HG03196 (cell line): ENCODE measurements at regions not wholly inside any gene's neighbourhood (a gene's known extent, or its start where the extent isn't known, plus 50 kb on each side); places are given as distances from the start of the nearest gene placed in this dataset.

Experiments
- ATAC-seq: cut with Tn5 transposase; IDR thresholded peaks from one replicate; pipeline ENCODE4 v1.9.1; 2021; ENCODE audit not compliant: unreplicated experiment

DNA sequence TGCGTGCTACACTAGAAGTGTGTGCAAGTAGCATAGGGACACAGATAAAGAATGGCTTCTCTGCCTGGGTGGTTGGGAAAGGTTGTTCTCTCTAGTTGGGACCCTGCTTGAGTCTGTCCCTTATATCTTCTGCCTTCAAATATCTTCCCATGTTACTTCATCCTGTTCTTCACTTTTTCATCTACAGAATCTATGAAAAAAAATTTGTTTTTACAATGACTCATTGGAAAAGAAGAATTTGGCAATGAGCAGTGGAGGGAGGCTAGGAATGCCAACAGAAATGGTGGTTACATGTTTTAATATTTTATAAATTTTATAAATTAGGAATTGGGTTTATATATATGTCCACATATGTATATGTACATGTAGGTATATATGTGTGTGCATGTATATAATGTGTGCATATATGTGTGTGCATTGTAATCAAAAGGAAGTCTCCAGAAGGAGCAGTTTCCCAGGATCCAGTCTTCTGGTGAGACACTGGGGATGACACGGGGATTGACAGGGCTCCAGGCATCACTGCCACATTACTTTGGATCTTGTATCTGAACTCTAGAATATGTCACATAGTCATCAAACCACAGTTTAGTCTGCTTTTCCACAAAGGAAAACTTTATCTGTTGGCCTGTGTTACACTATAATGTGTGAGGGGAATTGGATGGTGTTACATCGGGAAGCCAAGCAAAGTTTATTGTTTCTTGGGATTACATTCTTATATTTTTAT, 75.3 kb upstream of the RIPOR2 start:
- ATAC-seq: no peak

DNA sequence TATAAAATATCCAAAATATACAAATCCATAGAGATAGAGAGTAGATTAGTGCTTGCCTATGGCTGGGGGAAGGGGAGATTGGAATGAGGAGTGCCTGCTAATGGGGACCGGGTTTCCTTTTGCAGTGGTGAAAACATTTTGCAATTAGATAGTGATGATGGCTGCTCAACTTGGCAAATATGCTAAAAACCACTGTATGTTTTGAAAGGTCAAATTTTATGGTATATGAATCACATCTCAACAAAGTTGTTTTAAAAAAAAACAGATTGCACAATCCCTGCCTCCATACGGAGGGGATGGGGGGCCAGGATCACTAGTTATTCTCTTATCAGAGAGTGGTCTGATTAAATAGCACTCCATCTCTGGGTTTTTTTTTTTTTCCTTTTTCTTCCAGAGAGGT, 76.9 kb upstream of the RIPOR2 start:
- ATAC-seq: no peak

DNA sequence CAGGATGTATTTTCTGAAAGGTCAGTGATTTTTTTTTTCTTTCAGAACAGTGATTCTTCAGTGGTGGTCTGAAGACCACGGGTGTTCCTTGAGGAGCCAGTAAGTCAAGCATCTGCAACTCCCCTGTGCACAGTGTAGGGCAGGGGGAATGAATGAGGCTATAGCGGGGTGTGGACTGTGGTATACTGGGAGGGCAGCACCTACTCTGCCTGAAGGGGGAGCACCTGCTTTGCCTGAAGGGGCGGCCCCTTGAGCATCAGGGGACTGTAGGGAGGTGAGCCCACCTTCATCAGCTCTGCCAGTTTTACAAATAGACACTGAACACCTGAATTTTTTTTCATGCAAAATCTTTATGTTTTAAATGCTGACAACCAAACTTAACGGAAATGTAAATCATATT, 77.5 kb upstream of the RIPOR2 start:
- ATAC-seq: no peak

DNA sequence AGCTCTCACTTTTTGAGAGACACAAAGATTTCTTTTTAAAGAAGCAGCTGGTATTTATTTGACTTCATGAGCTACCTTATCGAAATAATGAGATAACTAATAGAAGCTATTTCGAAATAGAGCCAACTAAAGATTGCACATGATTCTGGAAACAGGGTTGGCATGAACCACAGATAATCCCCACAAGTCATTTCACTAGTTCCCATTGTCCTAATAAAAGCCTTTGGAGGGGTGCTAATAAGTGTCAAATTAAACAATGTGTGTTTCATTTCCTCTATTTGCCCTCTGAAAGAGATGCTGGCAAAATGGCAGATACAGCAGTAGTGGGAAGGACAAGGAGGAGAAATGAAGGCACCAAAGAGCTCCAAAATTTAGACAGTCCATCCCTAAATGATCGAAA, 78.6 kb upstream of the RIPOR2 start:
- no peak for ATAC-seq

DNA sequence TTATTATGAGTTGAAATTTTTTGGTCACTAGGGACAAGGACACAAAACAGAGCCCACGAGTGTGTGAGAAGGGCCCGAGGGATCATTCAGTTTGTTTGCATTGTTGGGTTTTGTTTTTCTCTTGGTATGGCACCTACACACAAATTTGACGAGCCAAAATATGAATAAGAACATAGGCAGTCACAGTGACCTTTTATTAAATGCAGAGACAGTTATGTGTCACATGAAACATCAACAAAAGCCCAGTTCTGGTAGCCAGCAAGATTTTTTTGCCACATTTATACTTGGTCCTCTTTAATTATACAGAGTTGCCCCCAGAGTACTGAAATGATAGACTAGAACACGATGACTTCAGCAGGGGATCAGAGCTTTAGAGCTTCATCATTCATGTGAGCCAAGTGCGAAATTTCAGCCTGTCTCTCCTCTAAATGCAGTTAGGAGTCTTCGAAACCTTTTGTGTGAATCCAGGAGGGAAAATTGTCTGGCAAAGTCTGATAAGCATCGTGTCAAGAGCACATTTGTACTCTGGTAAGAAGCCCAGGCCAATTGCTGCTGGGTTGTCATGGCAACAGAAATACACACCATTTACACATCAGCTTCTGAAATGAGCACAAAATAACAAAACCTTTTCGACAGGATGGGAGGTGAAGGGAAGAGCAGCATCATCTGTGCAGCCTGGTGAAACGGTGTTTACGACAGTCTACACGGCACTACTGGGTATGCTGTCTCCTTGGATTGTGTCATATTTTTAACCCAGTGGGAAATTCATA, 79.2 kb upstream of the RIPOR2 start:
- no peak for ATAC-seq

DNA sequence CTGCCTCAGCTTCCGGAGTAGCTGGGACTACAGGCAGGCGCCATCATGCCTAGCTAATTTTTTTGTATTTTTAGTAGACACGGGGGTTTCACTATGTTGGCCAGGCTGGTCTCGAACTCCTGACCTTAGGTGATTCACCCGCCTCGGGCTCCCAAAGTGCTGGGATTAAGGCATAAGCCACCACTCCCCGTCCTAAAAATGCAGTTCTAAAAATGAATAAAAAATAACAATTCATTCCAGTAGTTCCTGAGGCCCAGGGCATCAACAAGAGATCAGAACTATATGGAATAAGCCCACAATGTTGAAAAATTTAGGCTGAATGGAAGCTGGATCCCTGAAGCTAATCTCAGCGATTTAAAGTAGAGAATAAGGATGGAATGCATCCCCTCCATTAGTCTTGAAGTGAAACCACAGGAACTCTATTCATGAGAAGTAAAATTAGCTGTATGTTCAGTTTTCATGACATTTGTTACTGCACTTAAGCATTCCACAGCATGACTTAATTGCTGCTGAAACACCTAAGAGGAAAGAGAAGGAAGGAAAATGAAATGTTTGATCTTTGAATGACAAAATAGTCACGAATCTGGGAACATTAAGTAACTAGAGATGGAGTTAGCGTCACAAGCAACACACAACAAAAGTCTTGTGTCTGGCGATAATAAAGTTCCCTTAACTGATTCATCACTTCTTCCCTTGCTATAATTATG, 80.4 kb upstream of the RIPOR2 start:
- no peak for ATAC-seq

DNA sequence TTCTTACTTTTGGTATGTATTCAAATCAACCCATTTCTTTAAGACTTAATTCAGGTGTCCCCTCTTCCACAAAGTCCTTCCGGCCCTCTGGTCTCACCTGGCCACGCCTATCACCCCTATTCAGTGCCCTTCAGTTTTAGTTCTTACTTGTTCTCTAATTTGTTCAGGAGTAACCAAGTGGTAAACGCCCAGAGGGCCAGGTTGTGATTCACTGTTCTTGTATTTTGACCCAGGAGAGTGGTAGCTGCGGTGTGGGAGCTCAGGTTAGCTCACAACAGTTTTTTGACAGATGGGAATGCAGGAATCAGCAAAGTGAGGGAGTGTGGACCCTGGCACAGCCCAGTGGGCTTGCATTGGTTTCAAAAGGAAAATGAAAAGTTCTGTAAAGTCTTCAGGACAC, 81.7 kb upstream of the RIPOR2 start:
- ATAC-seq: no peak

DNA sequence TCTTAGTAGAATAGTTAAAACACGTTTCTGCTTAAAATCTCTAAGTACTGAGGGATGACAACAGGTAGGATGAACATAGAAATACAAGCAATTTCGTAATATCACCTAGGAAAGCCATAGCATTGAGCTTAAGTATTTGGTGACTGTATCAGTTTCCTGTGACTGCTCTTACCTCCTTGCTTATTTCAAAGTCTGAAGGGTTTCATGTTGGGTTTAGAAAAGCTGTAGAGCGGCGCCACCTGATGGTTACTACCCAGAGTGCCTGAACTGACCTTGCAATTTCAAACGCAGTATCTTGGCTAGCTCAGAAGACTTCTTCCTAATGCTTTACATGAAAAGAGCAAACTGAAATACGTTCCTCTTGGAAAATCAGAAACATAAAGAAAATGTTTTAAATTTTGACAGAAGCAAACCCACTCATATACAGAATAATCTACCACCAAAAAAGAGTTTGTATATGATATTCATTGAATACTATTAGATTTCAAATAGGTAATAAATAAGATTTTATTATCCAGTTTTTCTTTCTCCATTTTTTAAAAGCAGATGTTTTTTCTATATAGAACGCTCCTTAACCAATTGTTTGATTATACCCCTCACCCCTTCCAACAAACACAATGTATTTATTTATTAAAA, 82.3 kb upstream of the RIPOR2 start:
- ATAC-seq: no peak

DNA sequence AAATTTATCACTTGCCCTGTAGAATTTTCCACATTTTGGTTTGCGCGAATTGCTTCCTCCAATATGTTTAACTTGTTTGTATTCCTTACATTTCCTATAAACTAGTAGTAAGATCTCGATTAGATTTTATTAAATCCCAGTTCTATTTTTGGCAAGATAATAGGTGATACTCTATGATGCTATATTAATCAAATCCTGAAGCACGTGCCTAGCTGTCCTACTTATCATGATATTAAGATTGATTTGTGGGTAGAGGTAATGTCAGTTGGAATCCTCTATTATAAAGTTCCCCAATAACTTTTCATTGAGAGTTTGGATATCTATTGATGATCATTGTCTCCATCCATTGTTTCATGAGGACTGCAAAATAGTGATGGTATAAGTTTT, 82.8 kb upstream of the RIPOR2 start:
- ATAC-seq: no peak

DNA sequence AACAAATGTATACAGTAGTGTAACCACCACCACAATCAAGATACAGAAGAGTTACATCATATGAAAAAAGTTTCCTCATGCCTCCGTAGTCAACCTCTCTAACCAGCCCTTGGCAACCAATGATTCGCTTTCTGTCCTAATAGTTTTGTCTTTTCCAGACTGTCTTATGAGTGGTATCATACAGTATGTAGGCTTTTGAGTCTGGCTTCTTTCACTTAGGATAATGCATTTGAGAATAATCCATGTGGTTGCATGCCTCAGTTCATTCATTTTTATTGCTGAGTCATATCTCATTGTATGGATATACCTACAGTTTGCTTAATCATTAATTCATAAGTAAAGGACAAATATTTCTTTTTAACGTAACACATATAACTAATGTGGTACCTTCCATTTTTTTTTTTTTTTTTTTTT, 86.4 kb upstream of the RIPOR2 start:
- no peak for ATAC-seq

DNA sequence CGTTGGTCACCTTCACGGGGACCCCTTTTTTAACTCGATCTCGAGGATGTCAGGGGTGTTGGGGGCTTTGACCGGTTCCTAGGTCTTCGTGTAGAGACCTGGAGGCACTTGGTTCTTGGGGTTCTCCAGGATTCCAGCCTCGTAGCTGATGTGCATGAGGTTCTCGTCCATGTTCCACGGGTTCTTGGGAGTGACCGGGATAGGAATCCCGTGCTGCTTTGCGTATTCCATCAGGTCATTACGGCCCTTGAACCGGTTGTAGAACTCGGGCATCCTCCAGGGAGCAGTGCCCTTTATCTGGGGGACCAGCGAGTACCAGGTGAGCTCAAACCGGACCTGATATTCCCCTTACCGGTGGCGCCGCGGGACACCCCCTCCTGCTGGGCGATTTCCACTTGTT, 88.0 kb upstream of the RIPOR2 start:
- no peak for ATAC-seq

DNA sequence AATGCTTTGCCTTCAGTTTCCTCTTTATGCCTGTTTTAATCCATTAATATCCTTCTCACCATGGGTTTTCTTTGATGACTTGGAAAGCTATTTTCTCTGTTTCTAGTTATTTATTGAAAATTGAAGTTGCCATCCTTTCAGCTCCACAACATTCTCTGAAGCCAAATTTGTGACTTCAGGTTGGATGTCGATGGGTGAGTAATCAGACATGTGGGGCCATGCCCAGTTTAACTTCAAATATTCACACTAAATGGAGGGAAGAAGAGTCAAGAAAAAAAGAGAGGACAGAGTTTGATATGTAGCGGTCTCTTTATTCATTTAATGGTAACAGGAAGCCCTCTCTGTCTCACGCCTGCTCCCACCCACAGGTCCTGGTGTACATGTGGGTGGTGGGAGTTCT, 89.1 kb upstream of the RIPOR2 start:
- ATAC-seq: no peak

DNA sequence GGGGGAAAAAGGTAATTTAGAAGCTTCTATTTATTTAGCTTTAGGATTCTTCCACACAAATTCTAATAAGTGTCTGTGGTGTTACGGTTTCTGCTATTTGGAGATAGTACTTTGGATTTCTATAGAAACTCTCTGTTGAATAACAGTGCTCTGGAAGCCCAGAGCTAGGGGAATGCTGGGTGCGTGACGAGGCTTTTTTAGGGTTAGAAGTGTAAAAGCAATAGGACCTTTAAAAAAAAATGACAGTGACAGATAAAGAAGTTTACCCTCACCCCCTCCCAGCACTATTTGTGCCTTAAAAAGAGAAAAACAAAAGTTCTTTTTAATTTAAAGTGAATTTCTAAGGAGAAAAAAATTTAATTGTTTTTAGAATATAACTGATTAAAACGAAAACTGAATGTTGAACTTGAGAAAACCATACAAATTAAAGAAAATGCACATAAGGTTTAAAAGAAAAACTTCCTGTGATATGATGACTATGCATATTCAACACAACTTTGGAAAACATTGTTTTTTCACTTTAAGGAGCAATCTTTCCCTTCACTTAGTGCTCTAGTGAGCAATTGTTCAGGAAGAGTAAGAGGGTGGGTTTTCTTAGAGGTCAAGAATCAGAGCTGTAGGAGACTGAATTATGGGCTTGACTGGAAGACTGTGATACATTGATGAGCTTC, 89.6 kb upstream of the RIPOR2 start:
- ATAC-seq: no peak

DNA sequence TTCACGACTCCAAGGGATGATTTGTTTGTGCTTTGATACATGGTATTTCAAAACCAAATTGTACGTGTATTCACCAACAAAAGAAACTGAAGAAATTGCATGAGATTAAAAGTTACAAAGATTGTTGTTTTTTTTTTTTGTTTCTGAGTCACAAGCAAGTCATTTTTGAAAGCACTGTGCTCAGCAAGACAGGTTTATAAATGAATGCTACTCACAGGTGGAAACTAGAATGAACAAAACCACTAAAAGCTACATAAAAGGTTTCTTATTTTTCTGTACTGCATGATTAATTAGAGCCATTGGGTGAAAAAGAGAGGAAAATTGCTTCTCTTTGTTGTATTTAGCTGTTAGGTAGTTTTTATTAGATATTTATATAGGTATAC, 90.2 kb upstream of the RIPOR2 start:
- no peak for ATAC-seq

DNA sequence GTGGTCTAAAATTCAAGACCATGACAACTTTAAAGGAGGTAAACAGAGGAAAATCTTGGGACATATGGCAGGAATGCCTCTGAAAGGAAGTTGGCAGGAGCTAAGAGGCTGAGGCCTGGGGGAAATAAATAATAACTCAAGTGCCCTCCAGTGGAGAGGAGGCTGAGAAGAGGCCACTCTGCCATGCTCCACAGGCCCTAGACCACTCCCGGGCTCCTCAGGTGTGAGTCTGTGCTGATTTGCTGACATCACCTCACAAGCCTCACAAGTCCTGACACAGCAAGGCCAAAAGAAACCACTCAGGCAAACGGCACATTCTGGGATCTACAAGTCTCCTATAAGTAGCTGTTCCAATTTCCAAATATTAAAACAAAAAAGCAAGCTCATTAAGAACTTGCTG, 91.0 kb upstream of the RIPOR2 start:
- no peak for ATAC-seq

DNA sequence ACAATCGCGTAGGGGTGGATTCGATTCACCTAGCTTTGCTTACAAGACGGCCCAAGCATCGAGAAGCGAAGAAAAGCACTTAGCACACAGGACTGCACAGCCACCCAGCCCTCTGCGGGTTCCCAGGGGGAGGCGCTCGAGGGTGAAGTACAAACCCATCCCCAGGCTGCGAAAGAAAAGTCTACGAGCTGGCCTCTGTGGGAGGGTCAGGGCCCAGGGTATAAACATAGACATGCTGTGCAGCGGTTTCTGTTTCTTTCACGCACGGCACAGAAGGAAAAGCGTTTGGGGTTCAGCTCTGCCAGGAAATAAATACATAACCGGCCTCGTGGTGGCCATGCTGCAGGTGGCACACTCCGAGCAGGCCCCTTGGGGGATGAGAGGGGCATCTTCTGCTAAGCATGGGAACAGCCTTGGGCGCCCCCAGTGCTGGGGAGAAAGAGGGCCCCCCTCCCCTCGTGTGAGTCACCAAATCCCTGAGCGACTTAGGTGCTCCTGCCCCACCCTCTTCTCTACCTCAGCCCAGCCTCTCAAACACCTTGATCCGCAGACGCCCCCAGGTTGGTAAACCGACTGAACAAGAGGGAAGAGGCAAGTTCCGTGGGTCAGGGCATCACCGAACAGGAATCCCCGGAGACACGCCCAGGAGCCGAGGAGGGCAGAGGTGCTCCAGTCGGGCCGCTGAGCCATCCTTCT, 91.6 kb upstream of the RIPOR2 start:
- ATAC-seq: peak; percentile 89

DNA sequence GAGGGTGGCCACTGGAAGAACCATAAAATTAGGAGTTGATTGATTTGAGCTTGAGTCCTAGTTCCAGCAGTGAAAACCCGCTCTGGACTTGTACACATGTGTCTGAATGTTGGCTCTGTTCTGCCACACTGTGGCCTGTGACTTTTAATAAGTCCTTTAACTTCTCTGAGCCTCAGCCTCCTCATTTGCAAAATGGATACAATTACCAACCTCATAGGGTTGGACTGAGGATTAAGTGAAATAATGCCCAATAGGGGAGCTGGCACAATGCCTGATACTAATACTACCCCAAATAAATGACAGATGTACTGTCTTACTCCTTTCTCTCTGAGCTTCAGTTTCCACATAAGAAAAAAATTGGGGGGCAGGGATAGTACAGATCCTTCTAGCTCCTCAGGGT, 92.6 kb upstream of the RIPOR2 start:
- ATAC-seq: no peak

DNA sequence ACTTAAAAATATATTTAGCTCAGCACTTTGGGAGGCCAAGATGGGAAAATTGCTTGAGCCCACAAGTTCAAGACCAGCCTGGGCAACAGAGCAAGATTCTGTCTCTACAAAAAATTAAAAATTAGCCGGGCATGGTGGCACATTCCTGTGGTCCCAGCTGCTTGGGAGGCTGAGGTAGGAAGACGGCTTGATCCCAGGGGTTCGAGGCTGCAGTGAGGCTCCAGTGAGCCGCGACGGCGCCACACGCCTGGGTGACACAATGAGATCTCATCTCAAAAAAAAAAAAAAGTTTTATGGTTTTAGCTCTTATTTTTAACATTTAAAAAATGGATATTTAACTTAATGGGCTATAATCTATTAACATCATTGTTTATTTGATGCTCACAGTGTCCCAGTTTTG, 97.2 kb upstream of the RIPOR2 start:
- no peak for ATAC-seq

DNA sequence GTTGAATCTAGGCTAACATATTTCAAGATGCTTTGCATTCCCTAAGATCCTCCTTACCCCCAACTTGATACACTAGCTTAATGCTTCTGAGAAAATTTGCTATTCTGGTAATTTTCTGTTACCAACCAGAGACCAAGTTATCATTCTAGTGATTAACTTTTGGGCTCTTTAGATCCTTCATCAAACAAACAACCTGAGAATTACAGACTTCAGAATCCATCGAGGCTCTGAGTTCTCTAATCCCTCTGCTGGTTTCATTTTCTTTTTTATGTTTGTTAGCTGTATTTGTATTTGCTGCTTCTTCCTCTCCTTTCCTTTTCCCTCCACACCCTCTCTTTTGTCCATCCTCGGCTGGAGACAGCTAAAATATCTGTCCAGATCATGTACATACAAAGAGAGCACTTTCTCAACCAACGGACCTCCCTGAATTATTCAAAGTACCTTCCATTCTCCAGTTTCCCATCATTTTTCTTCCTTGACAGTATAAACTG, 98.7 kb upstream of the RIPOR2 start:
- ATAC-seq: no peak

DNA sequence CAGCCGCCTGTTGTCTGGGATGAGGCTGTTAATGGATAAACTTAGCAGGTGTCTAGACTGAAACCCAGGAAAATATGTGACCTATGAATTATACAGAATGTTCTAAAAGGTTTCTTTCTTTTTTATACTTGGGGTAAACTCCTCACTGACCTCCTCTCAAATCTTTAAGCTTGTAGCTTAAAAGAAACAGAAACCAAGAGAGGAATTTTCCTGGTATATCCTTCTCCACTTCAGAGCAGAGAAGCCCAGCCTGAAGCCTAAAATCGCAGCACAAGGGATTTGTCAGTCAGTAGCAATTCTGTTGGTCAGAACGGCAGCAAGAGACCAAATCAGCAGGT, 99.4 kb upstream of the RIPOR2 start:
- ATAC-seq: no peak
